Stomach (tissue), 4 donors: ENCODE measurements at regions not wholly inside any gene's neighbourhood (a gene's known extent, or its start where the extent isn't known, plus 50 kb on each side); places are given as distances from the start of the nearest gene placed in this dataset.

Experiments used
- CTCF ChIP-seq, 7 experiments: fragments of 450-650 bp in 4 of 7; fragments of 200-600 bp in 3 of 7; sonication (generic) in 3 of 7; IDR thresholded peaks; one replicate each; pipeline ENCODE4 v1.5.1; 2016 to 2019; ENCODE audit warnings: antibody characterized with exemption in 7 of 7, control low read depth in 2 of 7, mild to moderate bottlenecking in 1 of 7
- EP300 ChIP-seq: sonication (generic); formaldehyde crosslinking; IDR thresholded peaks from one replicate; pipeline ENCODE4 v1.6.1; 2017; ENCODE audit warnings: antibody characterized with exemption
- POLR2A ChIP-seq, 4 donors: fragments of 450-650 bp; IDR thresholded peaks; one replicate each; pipeline ENCODE4 v1.6.1; 2016; ENCODE audit warnings: antibody characterized with exemption in 4 of 4, control low read depth in 2 of 4, mild to moderate bottlenecking in 1 of 4, moderate library complexity in 1 of 4

GRCh38 chr4:64079316-64079715 lies 329.9 kb downstream of the TECRL start:
- TF ChIP-seq CTCF (IDR thresholded peaks at IDR 0.05) (no peak), EP300 (no peak), POLR2A (IDR thresholded peaks at IDR 0.05) (no peak)
